DMS53 treated with DMSO at 0.1 percent for 48 hours (cell line): ENCODE measurements at regions not wholly inside any gene's neighbourhood (a gene's known extent, or its start where the extent isn't known, plus 50 kb on each side); places are given as distances from the start of the nearest gene placed in this dataset.
"Not testable (repeated sequence)": the region's sequence is repeated elsewhere in the genome, so short reads cannot be mapped to it uniquely, and the experiment has no call there.

Experiments
- DNase-seq: peaks from one replicate; lab custom pipeline; 2025; ENCODE audit not compliant: unreplicated experiment; lab: John Stamatoyannopoulos, UW

DNA sequence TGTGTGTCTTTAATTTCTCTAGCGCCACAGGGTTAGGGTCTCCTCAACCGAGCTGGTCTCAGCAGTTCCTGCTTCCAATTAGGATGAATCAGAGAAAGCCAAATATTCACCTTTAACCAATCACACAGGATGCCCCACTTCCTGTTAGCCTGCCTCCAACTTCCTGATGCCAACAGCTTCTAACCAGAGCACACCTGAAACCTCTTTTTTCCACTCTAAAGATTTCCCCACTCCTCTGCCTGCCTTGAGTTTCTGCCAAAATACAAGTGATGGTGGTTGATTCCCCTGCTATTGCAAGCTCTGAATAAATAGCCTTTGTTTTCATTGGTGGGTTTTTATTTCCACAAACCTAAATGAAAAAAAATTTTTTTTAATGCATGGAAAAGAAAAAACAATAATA lies 144.7 kb upstream of the UST start:
- no peak for DNase-seq

DNA sequence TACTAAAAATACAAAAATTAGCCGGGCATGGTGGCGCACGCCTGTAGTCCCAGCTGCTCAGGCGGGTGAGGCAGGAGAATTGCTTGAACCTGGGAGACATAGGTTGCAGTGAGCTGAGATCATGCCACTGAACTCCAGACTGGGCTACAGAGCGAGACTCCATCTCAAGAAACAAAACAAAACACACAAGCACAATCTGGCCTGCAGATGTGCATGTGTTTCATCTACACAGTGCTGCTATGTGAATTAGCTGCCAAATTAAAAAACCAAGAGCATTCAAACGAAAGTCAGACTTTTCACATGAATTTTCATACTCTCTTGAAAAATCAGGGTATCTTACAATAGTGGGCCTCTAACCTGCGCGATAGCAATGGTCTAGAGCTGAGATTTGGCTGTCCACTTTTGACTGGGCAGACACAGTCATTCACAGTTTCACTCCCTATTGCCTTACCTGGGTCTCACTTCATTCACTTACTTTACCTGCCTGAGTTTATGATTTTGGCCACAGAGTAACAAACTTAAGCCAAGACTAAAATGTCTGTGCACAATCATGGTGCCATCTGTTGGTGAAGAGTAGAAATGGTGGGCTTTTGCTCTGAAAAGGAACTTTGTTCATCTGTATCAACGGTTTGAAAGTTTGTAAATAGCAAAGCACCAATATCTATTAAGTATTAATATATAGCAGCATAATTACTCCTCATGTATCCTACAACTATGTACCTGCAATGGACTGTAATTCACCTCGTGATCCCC lies 138.5 kb upstream of the UST start:
- DNase-seq: no peak

DNA sequence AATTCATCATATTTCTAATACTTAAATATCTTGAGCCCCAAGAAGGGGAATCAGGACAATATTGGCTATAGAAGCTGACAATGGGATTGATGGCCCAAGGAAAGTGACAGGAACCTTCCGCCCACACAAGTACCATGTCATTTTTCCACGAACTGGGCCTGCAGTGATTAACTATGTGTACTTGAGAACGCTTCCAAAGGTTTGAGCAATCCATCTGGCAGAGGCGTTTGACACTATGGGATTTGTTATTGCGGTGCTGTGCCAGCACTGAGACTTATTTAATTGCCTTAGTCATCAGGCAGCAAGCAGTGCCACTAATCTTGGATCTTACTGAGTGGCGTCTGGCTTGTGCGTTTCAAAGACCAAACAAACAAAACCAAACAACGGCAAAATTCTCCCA lies 135.6 kb upstream of the UST start:
- no peak for DNase-seq

DNA sequence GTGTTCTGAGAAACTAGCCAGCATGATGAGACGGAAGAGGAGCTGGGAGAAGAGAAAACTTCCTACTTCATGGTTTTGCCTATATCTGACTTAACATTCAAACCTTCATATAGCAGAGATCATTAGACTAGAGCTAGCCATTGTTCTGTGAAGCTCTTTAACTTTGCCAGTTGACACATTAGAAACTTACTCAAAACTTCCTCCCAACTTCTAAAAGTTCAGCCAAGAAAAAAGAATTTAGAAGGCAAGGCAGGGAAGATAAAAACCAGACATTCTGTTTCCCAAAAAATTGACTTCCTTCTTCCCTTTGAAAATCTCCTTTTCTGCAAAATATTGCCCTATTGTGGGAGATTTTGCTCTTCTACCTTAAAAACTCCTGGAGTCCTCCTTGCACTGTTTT lies 134.8 kb upstream of the UST start:
- no peak for DNase-seq

DNA sequence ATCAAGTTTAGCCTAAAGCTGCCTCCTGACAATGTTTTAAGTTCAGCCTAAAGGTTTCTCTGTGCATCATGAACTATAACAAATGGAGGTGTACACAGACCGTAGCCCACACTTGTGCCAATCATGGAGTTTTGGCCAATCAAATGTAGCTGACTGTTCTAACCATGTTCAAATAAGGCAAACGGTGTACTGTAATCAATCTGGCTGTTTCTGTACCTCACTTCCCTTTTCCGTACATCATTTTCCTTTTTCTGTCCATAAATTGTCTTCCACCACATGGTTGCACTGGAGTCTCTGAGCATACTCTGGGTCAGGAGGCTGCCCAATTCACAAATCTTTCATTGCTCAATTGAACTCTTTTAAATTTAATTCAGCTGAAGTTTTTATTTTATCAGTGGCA lies 132.2 kb upstream of the UST start:
- DNase-seq: no peak

DNA sequence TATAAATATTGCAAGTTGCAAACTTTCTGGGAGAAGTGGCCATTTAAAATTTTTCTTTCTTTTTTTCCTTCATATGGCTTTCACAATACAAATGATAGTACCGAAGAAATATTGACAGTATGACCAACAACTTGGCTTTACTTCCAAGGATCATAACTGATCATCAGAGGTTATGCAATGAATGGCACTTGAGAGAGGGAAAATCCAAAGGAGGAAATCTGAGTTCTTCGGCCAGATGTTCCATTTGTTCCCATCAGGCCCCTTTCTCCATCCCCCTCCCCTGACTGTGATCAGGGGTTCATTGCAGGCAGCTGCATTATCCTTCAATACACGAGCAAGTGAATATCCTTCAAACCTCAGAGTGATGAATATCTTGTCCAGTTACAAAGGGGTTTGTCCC lies 130.0 kb upstream of the UST start:
- DNase-seq: no peak

DNA sequence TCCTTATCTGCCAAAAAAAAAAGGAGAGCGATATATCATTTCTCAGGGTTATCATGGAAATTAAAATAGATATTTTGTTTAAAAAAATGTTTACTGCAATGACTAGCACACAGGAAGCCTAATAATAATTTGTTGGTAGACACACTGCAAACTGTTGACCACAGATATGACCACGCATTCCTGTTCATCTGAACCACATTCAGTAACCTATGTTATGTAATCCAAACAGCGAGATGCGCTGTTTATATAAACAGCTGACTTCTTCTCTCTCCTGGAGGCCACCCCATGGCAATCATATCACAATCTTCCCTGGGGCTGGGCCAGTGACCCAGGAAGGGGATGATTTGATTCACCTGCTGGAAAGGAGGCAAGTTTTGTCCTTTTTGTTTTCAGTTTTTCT lies 129.3 kb upstream of the UST start:
- DNase-seq: no peak

DNA sequence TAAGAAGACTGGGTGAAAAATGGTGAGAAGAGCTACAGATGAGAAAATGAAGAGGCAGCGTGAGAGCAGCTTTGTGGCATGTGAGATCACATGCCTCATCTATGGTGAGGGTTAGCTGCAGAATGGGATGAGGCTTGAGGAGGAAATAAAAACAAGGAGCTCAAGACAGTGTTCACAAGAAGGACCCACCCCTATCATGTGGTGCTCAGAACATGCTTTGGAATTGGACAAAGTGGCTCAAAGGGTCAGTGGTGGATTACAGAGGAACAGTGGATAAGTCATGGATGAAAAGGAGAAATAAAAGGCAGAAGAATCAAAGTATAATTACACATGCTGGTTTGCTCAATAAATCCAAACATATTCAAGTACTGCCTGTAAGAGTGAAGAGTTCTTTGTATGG lies 126.9 kb upstream of the UST start:
- no peak for DNase-seq

DNA sequence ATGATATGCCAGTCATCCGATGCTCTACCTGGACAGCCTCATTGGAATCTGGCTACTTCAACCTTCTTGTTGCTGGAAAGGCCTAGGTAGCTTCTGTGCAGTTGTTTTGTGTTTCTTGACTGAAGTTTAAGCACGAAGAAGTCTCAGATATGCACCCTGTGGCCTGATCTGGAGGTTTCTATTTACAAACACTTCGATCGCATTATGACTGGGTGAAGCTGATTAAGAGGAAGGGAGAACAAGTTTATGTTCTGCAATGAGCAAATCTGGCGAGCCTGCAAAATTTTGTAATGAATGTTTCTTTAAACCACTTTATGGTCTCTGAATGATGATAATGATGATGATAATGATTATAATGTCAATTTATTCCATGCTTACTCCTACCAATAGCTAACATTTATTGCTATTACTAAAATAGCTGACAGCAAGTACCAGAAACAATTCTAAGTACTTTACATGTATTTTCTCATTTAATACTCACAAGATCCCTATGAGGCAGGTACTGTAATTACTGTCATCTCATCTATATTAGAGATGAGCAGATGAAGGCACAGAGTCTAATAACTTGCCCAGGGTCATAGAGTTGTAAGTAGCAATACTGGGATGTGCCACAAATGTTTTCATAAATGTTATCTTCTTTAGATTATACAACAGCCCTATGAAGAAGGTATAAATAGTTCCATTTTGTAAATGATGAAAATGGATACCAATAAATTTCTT lies 126.1 kb upstream of the UST start:
- DNase-seq: no peak

DNA sequence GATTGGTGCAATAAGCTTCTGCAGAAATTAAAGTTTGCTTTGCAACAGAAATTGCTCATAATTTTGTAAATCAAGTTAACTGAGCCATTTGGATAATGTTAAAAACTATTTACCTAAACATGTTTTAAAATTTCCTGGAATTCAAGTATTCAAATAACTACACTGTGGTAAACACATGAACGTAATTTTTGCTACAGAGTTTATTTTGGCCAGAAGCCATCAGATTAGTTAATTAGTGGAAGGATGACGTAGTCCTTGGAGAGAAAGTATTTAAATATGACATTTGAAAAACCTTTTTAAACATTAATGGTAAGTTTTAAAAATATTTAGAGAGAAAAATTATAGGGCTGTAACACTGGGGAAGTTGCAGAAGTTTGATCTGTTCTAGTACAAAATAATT lies 121.2 kb upstream of the UST start:
- no peak for DNase-seq

DNA sequence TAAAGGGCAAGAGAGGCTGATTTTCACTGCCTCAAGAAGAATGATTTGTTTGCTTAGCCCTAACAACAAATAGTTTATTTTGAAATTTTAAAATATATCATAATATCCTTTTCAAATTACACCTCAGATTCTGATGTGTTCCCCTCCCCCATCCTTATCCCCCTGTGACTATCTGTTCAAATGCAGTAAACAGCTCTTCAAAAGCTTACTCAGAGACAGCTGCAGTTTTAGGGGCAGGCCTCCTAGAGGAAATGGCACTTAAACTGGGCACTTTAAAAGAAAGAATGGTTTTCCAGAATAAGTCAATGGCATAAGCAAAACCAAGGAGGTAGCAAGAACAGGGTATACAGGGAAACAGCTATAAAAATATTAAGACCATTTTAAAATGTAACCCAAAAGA lies 118.6 kb upstream of the UST start:
- DNase-seq: no peak

DNA sequence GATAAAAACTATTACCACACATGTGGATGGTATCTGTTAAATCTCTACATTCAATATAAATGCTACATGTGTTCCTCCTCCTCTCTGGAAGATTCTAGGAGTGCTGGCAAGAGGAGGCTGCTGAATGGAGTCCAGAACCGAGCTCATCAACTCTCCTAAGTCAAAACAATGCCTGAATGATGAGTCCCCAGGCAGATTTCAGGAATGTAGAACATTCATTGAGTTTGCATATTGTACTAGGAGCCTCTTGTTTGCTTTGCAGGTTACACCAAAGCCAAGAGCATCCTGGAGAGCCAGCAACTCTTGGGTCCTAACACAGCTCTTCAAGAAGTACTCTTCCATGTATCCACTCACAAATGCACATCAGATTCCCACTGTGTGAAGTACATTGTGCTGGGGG lies 117.6 kb upstream of the UST start:
- no peak for DNase-seq

DNA sequence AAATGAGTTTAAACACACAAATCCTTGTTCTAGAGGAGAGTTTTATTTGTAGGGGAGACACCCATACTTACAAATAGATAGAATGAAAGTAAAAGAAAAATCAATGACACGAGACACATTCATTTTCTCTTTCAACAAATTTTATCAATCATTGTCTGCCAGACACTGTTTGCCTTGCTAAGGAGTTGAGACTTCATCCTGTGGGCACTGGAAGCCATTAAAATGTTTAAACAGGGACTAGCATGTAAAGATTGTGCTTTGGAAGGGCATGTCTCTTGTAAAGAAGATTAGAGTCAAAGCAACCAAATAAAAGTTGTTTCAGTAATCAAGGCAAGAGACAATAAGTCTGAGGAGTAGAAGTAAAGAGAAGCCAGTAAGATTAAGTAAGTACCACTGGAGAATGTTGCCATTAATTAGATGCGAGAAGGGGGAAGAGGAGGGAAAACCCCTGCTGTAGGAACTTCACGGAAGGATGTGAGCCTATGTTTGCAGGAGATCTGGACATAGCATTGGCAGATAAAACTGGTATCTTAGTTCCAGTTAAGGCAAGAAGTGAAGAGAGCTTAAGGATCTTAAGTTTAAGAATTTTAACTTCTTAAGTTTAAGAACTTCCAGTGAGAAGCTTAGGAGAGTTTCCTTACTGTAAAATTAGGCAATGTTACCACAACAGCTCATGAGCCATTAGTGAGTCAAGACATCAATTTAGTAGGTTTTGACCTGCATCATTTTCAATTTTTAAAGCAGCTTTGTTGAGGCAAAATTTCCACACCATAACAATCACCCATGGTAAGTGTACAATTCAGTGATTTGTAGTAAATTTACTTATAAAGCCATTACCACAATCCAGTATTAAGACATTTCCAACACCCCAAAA lies 117.0 kb upstream of the UST start:
- DNase-seq: no peak

DNA sequence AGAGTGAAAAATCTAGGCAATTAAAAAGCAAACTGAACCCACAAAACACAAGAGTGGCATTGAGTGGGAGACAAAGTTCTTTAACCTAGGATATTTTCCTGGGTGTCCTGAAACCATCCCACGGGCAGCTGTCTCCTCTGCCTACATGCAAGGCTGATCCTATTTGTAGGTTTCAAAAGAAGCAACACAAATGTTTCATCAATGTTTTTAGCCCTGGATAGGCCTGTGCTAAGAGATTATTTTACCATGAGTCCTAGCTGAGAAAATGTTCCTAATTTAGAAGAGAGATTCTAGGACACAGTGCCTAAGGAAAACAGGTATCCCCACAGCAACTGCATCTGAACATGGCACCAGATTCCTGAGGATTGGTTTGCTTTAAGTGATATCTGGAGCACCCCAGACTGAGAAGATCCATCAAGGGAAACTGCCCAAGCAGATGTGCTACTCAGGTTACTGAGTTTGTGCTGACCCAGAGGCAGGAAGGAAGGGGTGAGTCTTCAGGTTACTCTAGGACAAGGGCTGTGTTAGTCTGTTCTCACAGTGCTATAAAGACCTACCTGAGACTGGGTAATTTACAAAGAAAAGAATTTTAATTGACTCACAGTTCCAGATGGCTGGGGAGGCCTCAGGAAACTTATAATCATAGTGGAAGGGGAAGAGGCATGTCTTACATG lies 111.6 kb upstream of the UST start:
- DNase-seq: no peak

DNA sequence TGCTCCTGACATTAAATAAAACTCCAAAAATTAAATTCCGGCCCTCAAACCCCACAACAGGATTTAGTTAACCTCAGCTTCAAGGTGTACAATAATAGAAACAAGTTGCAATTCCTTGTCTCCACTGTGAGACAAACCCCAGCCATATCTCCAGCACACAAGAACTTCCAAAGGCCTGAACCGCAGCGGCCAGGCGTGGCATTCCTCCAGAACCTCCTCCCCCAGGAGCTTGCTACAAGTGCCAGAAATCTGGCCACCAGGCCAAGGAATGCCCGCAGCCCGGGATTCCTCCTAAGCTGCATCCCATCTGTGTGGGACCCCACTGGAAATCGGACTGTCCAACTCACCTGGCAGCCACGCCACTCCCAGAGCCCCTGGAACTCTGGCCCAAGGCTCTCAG lies 105.0 kb upstream of the UST start:
- not testable (repeated sequence) for DNase-seq

DNA sequence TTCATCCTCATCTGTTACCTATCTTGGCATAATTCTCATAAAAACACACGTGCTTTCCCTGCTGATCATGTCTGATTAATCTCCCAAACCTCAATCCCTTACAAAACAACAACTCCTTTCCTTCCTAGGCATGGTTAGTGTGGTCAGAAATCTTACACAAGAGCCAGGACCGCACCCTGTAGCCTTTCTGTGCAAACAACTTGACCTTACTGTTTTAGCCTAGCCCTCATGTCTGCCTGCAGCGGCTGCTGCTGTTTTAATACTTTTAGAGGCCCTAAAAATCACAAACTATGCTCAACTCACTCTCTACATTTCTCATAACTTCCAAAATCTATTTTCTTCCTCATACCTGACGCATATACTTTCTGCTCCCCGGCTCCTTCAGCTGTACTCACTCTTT lies 103.6 kb upstream of the UST start:
- DNase-seq: not testable (repeated sequence)

DNA sequence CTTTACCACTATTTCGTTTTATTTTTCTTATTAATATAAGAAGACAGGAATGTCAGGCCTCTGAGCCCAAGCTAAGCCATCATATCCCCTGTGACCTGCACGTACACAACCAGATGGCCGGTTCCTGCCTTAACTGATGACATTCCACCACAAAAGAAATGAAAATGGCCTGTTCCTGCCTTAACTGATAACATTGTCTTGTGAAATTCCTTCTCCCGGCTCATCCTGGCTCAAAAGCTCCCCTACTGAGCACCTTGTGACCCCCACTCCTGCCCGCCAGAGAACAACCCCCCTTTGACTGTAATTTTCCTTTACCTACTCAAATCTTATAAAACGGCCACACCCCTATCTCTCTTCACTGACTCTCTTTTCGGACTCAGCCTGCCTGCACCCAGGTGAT lies 101.8 kb upstream of the UST start:
- DNase-seq: not testable (repeated sequence)

DNA sequence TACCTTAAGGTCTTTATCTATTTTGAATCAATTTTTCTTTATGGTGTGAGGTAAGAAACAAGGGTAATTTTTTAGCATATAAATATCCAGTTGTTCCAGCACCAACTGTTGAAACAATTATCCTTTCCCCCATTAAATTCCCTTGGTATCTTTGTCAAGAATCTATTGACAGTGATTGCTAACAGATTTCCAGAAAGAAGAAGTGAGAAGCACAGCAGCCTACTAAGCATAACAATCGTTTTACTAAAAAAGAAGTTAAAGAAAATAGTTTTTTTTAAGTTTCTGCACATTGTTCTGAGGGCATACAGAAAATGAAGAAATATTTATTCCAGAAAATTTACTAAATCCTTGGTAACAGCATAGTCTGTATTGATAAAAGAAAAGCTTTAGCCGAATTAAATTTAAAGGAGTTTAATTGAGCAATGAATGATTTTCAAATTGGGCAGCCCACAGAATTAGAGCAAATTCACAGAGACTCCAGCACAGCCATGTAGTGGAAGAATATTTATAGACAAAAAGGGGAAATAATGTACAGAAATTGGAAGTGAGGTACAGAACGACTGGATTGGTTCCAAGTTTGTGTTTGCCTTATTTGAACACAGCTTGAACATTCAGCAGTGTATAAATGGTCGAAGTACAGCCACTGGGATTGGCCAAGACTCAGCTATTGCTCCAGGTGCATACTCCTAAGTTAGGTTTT lies 97.9 kb upstream of the UST start:
- DNase-seq: no peak

DNA sequence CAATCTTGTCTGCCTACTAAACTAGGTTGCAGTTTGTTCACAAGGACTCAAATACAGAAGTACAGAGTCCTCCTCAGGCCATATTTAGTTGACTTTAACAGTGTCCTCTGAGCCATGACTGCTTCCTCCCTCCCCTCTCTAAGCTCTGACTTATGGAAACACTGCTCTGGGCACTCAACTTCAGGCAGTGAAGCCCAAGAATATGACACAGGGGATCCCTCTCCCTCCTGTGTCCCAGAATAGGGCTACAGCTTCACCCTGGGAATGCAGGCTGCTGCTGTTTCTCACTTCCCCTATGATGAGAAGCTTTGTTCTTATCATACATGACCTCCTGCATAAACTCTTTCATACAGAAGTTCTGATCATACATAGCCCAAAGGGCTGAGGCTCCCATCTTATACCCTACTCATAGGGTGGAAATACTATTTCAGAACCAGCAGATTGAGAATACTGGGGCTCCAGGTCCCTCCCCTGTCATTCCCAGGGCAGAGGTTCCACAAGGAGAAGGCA lies 97.3 kb upstream of the UST start:
- no peak for DNase-seq

DNA sequence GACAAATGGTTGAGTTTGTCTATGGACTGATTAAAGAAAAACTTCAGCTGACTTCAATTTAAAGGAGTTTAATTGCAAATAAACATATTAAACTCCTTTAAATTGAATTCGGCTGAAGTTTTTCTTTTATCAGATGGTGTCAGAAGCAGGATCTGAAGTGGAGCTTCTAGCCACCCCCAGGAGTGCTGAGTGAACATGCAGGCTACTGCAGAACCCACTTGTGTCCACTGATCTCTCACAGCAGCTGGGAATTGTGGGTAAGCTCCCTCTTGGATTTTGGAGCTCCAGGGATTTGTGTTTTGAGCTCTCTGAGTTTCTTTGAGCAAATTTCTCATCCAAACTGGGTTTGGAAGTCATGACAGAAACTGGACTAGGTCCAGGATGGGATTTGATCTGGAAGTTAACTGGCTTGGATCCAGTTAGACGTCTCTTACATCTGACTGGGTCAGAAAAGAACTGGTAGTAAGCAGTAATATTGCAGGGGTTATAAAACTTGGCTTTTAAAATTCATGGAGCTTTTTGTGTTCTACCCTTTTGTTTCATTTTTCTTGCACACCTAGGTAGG lies 95.8 kb upstream of the UST start:
- no peak for DNase-seq
